PFSK-1 (cell line): ENCODE measurements at regions not wholly inside any gene's neighbourhood (a gene's known extent, or its start where the extent isn't known, plus 50 kb on each side); places are given as distances from the start of the nearest gene placed in this dataset.

Experiments used
- FOXP2 ChIP-seq: optimal IDR thresholded peaks from 2 replicates; pipeline ENCODE3; 2011; ENCODE audit warnings: borderline replicate concordance, control low read depth, inconsistent platforms; ENCODE audit not compliant: insufficient read depth; ENCODE audit errors: extremely low read length, extremely low read depth
- POLR2AphosphoS5 ChIP-seq: IDR thresholded peaks from 2 replicates; pipeline ENCODE4 v1.6.1; 2012; ENCODE audit warnings: low read depth, mild to moderate bottlenecking, control low read depth, low read length, moderate library complexity
- REST ChIP-seq, 2 experiments: IDR thresholded peaks; 2 replicates each; pipeline versions ENCODE4 v1.6.1 to v1.8.0; 2011 to 2012; ENCODE audit warnings: low read depth in 2 of 2, low read length in 2 of 2, control low read depth in 1 of 2, inconsistent platforms in 1 of 2, mild to moderate bottlenecking in 1 of 2, moderate library complexity in 1 of 2; ENCODE audit not compliant: insufficient read depth in 1 of 2
- SIN3A ChIP-seq: IDR thresholded peaks from 2 replicates; pipeline ENCODE4 v1.6.1; 2012; ENCODE audit warnings: mild to moderate bottlenecking, low read length, moderate library complexity, borderline replicate concordance; ENCODE audit not compliant: insufficient read depth
- TAF1 ChIP-seq: IDR thresholded peaks from 2 replicates; pipeline ENCODE4 v1.6.1; 2012; ENCODE audit warnings: low read length, control low read depth, borderline replicate concordance; ENCODE audit not compliant: insufficient read depth

GRCh38 chr5:86858442-86858841, 240.7 kb downstream of the COX7C start:
- TF ChIP-seq FOXP2 (no peak), REST (IDR thresholded peaks at IDR 0.05; ENCODE audit: insufficient read depth in 1 of 2, low read depth in 2 of 2, low read length in 2 of 2) (no peak), POLR2AphosphoS5 (no peak), SIN3A (no peak), TAF1 (no peak)

- no peak for TF ChIP-seq TAF1
- TF ChIP-seq FOXP2 = no peak
- TF ChIP-seq REST (IDR thresholded peaks at IDR 0.05; ENCODE audit: insufficient read depth in 1 of 2, low read depth in 2 of 2, low read length in 2 of 2) = no peak
- TF ChIP-seq POLR2AphosphoS5 = no peak
- TF ChIP-seq SIN3A = no peak
Observed at GRCh38 chr5:86861512-86861911, 243.8 kb downstream of the COX7C start.

- TF ChIP-seq FOXP2 = no peak
- no peak for TF ChIP-seq REST (IDR thresholded peaks at IDR 0.05; ENCODE audit: insufficient read depth in 1 of 2, low read depth in 2 of 2, low read length in 2 of 2)
- TF ChIP-seq SIN3A = no peak
- no peak for TF ChIP-seq TAF1
- no peak for TF ChIP-seq POLR2AphosphoS5
Observed at GRCh38 chr5:86862093-86862492, 244.4 kb downstream of the COX7C start.

GRCh38 chr5:86864051-86864450, 246.3 kb downstream of the COX7C start:
- TF ChIP-seq REST (IDR thresholded peaks at IDR 0.05; ENCODE audit: insufficient read depth in 1 of 2, low read depth in 2 of 2, low read length in 2 of 2) (no peak), TAF1 (no peak), POLR2AphosphoS5 (no peak), FOXP2 (no peak), SIN3A (no peak)

- TF ChIP-seq SIN3A = no peak
- no peak for TF ChIP-seq FOXP2
- no peak for TF ChIP-seq POLR2AphosphoS5
- TF ChIP-seq REST (IDR thresholded peaks at IDR 0.05; ENCODE audit: insufficient read depth in 1 of 2, low read depth in 2 of 2, low read length in 2 of 2) = no peak
Observed at GRCh38 chr5:86865256-86865785, 247.6 kb downstream of the COX7C start.
